HG03342 (cell line): ENCODE measurements at regions not wholly inside any gene's neighbourhood (a gene's known extent, or its start where the extent isn't known, plus 50 kb on each side); places are given as distances from the start of the nearest gene placed in this dataset.
"Not testable (repeated sequence)": the region's sequence is repeated elsewhere in the genome, so short reads cannot be mapped to it uniquely, and the experiment has no call there.

Source experiments
- ATAC-seq: cut with Tn5 transposase; IDR thresholded peaks from one replicate; pipeline ENCODE4 v1.9.1; 2021; ENCODE audit warnings: mild to moderate bottlenecking, moderate library complexity; ENCODE audit not compliant: unreplicated experiment

- no peak for ATAC-seq
These were observed 109.2 kb downstream of the TMEM121 start for GRCh38 chr14:105635560-105635959.

DNA sequence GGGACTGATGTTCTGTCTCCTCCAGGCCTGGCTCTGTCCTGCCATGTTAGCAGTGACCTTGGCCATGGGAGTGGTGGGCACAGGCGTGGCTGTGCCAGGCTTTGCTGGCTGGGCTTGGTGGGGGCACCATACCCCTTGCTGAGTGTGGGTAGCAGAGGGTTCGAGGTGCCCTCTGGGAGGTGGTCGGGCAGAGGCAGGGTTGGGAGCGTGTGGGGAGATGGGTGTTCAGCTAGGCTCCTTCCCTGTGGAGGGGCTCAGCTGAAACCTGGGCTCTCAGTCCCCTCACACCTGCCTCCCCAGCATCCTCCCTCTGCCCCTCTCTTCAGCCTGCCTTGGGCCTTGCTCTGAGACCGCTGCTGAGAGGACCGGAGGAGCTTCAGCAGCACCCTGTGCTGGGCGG, 109.6 kb downstream of the TMEM121 start:
- not testable (repeated sequence) for ATAC-seq

- ATAC-seq: no peak
These were observed 110.6 kb downstream of the TMEM121 start for GRCh38 chr14:105636935-105637334.

DNA sequence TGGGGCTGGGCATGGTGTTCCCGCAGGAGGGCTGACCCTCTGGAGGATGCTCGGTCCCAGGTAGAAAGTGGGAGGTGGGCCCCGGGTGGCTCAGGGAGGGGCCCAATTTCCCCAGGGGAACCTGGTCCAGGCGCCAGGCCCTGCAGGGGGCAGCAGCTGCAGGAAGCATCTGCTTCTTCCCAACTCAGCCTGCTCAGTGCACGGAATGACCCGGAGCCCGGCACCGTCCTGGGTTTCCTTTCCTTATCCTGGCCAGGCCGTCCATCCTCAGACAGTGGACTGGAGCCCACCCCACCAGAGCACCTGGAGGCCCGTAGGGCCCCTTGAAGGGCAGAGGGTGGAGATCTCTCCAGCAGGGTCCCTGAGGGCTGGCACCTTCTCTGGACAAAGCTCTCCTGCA, 111.0 kb downstream of the TMEM121 start:
- not testable (repeated sequence) for ATAC-seq

DNA sequence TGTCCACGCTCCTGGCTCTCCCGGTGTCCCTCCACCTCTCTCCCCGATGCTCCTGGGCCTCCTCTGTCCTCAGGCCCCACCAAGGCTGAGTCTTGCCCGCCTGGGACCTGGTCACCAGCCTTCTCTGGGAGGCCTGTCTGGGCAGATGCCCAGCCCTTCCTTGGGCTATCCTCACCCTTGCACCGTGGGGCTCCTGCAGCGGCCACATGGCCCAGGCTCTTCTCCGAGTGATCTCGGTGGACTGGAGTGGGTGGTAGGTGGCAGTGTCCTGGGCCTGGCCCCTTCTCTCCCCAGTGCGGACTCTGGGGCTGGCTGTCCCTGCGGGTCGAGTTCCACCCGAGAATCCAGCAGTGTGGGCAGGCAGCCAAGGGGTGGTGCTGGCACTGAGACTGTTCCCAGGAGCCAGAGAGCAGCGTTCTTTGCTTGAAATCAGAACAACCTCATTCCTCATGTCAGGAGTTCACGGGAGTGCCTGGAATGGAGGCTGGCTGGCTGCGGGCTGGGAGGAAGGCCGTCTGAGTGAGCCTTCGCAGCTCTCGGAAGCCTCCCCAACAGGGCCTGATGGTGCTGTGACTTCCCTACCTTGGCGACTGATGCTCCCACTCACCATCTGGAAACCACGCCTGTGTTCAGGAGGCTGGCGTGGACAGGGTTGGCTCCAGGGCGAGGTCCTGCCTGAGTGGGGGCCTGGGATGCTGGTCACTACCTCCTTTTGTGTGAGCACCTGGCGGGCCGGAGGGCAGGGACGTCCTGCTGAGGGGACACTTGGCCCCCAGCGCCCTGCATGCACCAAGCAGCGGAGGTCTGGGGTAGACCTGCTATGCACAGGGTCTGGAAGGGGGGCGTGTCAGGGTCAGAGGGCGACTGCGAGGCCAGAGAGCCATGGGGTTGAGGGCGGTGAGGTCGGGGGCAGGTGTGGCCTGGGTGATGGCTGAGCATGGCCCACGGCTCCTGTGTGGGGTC, 113.9 kb downstream of the TMEM121 start:
- ATAC-seq: not testable (repeated sequence)

GRCh38 chr14:105641075-105641937, 114.9 kb downstream of the TMEM121 start:
- no peak for ATAC-seq

GRCh38 chr14:105641951-105642350, 115.6 kb downstream of the TMEM121 start:
- ATAC-seq: not testable (repeated sequence)

DNA sequence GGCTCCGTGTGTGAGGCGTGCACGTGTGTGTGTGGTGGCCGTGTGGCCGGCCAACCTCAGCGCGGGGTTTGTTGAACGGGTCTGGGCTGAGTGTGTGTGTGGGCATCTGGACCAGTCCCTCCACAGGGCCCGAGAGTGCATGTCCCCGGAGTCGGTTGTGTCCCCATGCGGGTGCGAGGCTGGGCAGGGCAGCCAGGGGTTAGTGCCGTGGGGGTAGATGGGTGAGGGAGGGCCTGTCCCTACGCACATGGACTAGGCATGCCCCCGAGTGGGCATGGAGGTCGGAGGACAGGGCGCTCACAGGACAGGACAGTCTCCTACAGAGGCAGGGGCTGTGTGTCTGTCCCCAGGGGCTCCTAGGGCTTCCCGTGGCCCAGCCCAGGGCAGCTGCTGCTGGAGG, 116.1 kb downstream of the TMEM121 start:
- not testable (repeated sequence) for ATAC-seq

DNA sequence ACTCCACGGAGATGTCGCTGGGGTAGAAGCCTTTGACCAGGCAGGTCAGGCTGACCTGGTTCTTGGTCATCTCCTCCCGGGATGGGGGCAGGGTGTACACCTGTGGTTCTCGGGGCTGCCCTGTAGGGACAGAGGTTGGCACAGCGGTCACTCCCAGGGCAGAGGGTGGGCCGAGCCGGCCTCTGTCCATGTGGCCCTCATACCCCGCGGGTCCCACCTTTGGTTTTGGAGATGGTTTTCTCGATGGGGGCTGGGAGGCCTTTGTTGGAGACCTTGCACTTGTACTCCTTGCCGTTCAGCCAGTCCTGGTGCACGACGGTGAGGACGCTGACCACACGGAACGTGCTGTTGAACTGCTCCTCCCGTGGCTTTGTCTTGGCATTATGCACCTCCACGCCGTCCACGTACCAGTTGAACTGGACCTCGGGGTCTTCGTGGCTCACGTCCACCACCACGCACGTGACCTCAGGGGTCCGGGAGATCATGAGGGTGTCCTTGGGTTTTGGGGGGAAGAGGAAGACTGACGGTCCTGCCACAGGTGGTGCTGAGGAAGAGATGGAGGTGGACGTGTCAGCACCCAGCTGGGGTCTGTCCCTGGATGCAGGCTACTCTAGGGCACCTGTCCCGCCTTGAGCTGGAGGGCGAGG, 117.1 kb downstream of the TMEM121 start:
- not testable (repeated sequence) for ATAC-seq

GRCh38 chr14:105644053-105644435, 117.7 kb downstream of the TMEM121 start:
- not testable (repeated sequence) for ATAC-seq

- ATAC-seq: not testable (repeated sequence)
These were observed 118.1 kb downstream of the TMEM121 start for GRCh38 chr14:105644457-105644856.

GRCh38 chr14:105644891-105645290, 118.5 kb downstream of the TMEM121 start:
- not testable (repeated sequence) for ATAC-seq

DNA sequence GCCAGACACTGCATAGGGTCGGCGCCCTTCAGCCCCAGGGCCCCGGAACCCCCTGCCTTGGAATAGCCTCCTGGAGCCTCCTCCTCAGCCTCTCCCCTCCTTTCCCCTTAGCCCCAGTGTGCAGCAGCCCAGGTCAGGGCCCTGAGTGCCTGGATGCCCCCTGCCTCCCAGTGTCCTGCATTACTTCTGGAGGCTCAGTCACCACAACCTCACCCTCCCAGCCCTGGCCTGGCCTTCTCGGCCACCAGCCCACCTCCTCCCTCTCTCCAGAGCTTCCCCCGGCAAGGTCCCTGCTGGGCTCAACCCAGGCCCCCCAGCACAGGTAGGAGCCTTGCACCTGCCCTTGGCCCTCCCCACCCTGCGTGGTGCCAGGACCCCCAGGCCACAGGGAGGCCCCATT, 119.0 kb downstream of the TMEM121 start:
- not testable (repeated sequence) for ATAC-seq

- ATAC-seq: no peak
These were observed 119.8 kb downstream of the TMEM121 start for GRCh38 chr14:105646175-105646574.

GRCh38 chr14:105646711-105647281, 120.4 kb downstream of the TMEM121 start:
- not testable (repeated sequence) for ATAC-seq

- ATAC-seq: not testable (repeated sequence)
These were observed 121.0 kb downstream of the TMEM121 start for GRCh38 chr14:105647426-105647783.

DNA sequence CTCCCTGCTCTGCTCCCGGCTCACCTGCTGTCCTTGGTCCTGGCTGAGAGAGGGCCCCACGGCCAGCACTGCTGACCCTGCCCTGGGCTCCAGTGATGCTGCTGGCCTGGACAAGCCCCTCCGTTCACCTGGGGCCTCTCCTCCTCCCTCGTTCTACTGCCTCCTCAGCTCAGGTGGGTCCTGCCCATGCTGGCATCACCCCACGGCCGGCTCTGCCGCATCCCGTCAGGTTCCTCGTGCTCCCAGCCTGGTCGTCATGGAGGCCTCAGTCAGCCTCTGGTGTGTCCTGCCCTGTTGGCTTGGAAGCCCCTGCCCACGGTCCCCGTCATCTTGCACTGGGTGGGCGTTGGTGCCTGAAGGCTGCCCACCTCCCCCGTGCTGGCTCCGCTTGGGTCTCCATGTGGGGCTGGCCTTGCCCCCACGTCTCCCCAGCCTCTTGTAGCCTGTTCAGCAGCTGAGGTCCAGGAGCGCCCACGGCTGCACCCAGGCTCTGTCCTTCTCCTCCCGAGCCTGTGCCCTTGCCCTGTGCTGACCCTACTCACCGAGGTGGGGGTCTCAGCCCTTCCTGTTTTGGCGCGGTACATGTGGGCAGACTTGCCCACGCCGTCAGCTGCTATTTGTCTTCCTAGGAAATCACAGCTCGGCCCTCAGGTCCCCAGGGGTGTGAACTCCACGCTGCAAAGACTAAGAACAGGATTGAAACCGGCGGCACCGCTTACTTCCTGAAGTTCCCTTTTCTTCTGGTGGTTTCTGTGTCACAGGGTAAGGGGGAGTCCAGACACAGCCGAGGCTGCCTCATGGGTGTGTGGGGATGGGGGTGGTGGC, 121.6 kb downstream of the TMEM121 start:
- ATAC-seq: no peak

GRCh38 chr14:105648609-105649535, 122.5 kb downstream of the TMEM121 start:
- not testable (repeated sequence) for ATAC-seq

DNA sequence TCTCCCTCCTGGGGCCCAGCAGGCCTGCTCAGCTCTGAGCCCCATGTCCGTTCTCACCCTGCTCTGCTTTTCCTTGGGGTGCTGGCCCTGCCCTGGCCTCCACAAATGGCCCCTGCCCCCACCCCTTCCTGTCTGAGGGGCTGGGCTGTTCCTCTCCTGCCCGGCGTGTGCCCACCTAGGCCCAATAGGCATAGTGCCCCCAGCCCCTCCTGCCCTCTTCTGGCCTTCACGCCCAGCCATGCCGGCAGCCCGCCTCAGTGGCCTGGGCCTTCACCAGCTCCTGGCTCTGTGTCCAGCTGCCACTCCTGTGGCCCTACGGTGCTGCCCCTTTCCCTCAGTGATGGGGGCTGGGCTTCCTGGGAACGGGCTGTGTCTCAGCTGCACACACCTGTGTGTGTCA, 125.9 kb downstream of the TMEM121 start:
- ATAC-seq: not testable (repeated sequence)
